Fibroblast of the aortic adventitia (primary cell): ENCODE measurements at regions not wholly inside any gene's neighbourhood (a gene's known extent, or its start where the extent isn't known, plus 50 kb on each side); places are given as distances from the start of the nearest gene placed in this dataset.
"Not testable (repeated sequence)": the region's sequence is repeated elsewhere in the genome, so short reads cannot be mapped to it uniquely, and the experiment has no call there.

Experiments used
- DNase-seq: peaks from one replicate; pipeline ENCODE4 v3.0.0-alpha.2; 2010; ENCODE audit warnings: low read depth
- H3K4me3 ChIP-seq: 2 replicates; pipeline ENCODE4 v1.5.1; 2011; ENCODE audit warnings: low read depth, mild to moderate bottlenecking, control low read depth, low read length, moderate library complexity
- CTCF ChIP-seq: IDR thresholded peaks from 2 replicates; pipeline ENCODE4 v1.5.1; 2011; ENCODE audit warnings: mild to moderate bottlenecking, low read length, control low read depth, inconsistent platforms; ENCODE audit not compliant: insufficient read depth

- no peak overlapping the region for H3K4me3 ChIP-seq
- DNase-seq, result no peak
- TF ChIP-seq CTCF, result no peak
Measured at GRCh38 chr3:96657710-96658109, 156.7 kb upstream of the EPHA6 start.

- H3K4me3 ChIP-seq, DNase-seq: not testable (repeated sequence)
Measured at GRCh38 chr3:96671861-96672595, 142.4 kb upstream of the EPHA6 start.

GRCh38 chr3:96677156-96677555 lies 137.2 kb upstream of the EPHA6 start:
- no peak for TF ChIP-seq CTCF
- no peak overlapping the region for H3K4me3 ChIP-seq
- no peak for DNase-seq

GRCh38 chr3:96678325-96678724 lies 136.1 kb upstream of the EPHA6 start:
- H3K4me3 ChIP-seq, result no peak overlapping the region
- TF ChIP-seq CTCF, result no peak
- DNase-seq, result no peak

- no peak for DNase-seq
- H3K4me3 ChIP-seq, result no peak overlapping the region
- no peak for TF ChIP-seq CTCF
Measured at GRCh38 chr3:96700322-96701315, 113.8 kb upstream of the EPHA6 start.

GRCh38 chr3:96705895-96706294 lies 108.5 kb upstream of the EPHA6 start:
- no peak overlapping the region for H3K4me3 ChIP-seq
- no peak for DNase-seq
- TF ChIP-seq CTCF, result no peak

GRCh38 chr3:96706509-96706908 lies 107.9 kb upstream of the EPHA6 start:
- H3K4me3 ChIP-seq, result no peak overlapping the region
- TF ChIP-seq CTCF, result no peak
- DNase-seq, result no peak
